Peyer's patch (tissue), 4 donors: ENCODE measurements at regions not wholly inside any gene's neighbourhood (a gene's known extent, or its start where the extent isn't known, plus 50 kb on each side); places are given as distances from the start of the nearest gene placed in this dataset.

ENCODE experiments used
- POLR2A ChIP-seq, 2 donors: fragments of 450-650 bp; IDR thresholded peaks; one replicate each; pipeline ENCODE4 v1.5.1; 2017; ENCODE audit warnings: antibody characterized with exemption in 2 of 2, mild to moderate bottlenecking in 2 of 2, moderate library complexity in 2 of 2
- TF ChIP-seq, protein P1 (sequence below), 6 experiments: fragments of 450-650 bp in 4 of 6; fragments of 200-600 bp in 2 of 6; sonication (generic) in 1 of 6; IDR thresholded peaks; one replicate each; pipeline ENCODE4 v1.5.1; 2017 to 2019; ENCODE audit warnings: antibody characterized with exemption in 6 of 6, mild to moderate bottlenecking in 3 of 6, moderate library complexity in 1 of 6

DNA sequence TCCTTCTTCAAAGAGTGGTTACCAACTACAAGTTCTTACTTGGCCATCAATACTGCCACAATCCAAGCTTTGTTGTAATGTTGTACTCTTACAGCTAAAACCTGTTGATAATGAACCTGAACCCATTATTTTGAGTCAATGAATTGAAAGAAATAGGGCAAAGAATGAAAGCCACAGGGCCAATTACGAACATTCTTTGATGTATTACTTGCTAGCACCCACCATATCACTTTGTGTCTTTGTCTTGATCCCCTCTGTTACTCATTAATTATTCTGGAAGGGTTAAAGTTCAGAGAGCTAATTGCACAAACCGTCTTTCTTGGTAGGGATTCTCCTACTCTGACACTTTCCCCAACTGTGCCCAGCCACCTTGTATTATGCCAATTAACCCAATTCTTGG, 53.2 kb upstream of the TFEC start:
- TF ChIP-seq, protein P1, sequence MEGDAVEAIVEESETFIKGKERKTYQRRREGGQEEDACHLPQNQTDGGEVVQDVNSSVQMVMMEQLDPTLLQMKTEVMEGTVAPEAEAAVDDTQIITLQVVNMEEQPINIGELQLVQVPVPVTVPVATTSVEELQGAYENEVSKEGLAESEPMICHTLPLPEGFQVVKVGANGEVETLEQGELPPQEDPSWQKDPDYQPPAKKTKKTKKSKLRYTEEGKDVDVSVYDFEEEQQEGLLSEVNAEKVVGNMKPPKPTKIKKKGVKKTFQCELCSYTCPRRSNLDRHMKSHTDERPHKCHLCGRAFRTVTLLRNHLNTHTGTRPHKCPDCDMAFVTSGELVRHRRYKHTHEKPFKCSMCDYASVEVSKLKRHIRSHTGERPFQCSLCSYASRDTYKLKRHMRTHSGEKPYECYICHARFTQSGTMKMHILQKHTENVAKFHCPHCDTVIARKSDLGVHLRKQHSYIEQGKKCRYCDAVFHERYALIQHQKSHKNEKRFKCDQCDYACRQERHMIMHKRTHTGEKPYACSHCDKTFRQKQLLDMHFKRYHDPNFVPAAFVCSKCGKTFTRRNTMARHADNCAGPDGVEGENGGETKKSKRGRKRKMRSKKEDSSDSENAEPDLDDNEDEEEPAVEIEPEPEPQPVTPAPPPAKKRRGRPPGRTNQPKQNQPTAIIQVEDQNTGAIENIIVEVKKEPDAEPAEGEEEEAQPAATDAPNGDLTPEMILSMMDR (IDR thresholded peaks at IDR 0.05): no peak
- TF ChIP-seq POLR2A (IDR thresholded peaks at IDR 0.05): no peak
